Activated naive CD4-positive, alpha-beta T cell treated with anti-CD3 and anti-CD28 coated beads, Interleukin-2, amount 50 U/mL, for 16 hours (primary cell): ENCODE measurements at regions not wholly inside any gene's neighbourhood (a gene's known extent, or its start where the extent isn't known, plus 50 kb on each side); places are given as distances from the start of the nearest gene placed in this dataset.

Experiments
- DNase-seq: peaks from one replicate; pipeline ENCODE4 v3.0.0-alpha.2; 2020

DNA sequence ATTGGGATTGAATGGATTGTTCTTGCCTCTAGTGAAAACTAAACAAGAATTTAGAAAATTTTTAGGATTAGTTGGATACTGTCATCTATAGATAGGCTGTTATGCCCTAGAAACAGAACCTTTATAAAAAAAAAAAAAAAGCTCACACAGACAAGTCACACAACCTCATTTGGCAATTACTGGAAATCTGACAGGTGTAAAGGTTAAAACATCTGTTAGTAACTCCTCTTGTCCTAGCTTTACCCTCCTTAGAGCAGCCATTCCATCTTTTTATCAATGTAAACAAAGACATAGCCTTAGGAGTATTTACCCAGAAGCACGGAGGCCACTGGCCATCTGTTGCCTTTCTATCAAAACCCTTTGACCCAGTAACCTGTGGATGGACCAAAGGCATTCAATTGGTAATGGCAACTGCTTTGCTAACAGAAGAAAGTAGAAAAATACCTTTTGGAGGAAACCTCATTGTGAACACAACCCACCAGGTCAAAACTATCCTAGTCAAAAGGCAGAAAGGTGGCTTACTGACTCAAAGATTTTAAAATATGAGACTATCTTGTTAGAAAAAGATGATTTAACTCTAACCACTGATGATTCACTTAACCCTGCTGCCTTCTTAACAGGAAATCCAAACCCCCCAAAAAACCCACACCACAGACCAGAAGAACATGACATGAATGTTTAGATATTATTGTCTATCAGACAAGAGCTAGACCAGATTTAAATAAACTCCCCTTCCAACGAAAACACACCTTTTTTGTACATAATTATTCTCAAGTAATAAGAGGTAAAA lies 357.2 kb upstream of the HSFY2 start:
- no peak for DNase-seq

DNA sequence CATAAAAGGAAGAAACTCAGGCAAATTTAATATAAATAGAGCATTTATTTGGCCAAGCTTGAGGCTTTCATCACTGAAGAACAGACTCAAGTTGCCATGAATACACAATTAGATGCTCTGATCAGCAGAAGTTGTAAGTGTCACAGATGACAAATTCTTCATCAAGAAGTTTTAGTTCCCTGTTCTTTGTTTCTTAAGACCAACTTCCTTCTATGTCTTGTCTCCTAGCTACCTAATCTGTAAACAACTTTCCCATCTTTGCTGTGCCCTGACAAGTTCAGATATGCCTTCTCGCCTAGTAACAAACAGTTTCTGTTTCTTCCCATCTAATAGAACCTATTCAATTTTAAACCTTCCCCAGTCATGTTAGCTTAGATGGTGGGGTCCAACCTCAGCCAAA lies 353.4 kb upstream of the HSFY2 start:
- no peak for DNase-seq

DNA sequence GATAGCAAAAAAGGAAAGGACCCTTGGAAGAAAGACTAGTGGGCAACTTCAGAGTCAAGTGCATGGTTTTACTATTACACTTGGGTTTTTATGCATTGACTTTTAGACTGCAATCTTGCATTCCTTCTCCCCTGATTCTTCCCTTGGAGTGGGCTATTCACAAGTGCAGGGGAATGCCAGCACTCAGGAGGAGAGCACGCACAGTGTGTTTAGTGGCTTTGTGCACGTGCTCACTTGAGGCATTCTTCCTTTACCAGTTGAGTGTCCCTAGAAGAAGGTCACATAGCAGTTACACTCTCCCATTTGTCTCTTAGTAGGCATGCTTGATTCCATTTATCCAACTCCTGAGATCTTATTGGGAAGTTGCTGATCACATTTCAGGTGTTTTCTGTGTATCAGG lies 351.1 kb upstream of the HSFY2 start:
- no peak for DNase-seq

DNA sequence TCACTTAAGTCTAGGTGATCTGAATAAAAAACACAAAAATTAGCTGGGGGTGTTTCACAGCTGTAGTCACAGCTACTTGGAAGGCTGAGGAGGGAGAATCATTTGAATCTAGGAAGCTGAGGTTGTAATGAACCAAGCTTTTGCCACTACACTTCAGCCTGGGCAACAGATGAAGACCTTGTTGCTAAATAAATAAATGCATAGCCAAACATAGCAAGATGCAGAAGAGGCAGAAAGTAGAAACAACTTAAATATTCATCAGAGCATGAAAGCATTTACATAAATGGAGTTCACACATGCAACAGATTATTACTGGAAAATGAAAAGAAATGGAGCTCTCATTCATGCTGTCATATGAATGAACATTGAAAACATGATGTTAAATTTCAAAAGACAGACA lies 348.9 kb upstream of the HSFY2 start:
- DNase-seq: no peak

DNA sequence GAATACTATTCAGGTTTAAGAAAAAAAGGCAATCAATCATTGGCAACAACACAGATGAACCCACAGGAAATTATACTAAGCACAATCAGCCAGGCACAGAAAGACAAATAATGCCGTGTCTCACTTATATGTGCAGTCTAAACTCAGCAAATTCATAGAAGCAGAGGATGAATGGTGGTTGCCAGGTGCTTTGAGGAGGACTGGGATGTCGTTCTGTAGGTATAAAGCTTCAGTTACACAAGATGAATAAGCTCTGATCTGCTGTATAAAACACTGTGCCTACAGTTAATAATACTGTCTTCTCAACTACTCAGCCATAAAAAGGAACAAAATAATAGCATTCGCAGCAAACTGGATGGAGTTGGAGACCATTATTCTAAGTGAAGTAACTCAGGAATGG lies 324.8 kb upstream of the HSFY2 start:
- no peak for DNase-seq

DNA sequence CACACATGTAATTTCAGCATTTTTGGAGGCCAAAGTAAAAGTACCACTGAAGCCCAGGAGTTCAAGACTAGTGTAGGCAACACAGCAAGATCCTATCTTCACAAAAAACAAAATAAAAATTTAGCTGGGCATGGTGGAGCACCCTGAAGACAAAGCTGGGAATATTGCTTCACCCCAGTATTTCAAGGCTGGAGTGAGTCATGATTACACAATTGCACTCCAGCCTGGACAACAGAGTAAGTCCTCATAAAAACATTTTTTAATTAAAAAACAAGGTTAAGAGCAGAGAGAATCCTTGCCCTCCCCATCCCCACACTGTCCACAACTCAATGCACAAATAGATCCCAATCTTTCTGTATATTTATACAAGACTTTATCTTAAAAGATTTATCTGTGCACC lies 321.9 kb upstream of the HSFY2 start:
- DNase-seq: no peak

DNA sequence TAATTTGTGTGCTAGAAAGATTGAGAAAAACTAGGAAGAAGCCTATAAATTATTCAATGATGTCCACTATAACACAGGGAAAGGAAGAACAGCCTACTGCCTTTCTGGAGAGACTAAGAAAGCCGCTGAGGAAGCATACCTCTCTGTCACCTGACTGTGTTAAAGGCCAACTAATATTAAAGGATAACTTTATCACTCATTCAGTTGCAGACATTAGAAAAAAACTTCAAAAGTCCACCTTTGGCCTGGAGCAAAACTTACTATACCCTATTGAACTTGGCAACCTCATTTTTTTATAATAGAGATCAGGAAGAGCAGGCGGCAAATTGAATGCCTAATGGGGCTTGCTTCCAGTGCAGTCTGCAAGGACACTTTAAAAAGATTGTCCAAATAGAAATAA lies 309.5 kb upstream of the HSFY2 start:
- DNase-seq: no peak

DNA sequence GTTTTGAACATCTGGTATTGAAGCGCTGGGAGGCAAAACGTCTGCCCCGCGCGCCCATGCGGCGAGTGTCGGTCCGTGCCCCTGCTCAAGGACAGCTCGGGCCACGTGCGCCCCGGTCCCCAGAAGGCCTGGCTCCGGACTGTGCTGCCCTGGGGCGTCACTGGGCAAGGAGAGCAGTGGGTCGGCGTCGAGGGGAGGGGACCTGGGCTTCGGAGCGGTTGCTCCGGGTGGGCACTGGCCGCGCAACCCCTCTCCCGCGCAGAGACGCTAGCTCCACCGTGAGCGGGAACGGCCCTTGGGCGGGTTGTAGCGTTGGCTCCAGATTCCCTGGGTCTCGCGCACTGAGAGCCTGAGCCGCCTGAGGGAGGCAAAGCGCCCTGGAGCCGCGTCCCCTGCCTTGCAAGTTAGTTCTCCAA lies 304.2 kb upstream of the HSFY2 start:
- peak; percentile 23 for DNase-seq

DNA sequence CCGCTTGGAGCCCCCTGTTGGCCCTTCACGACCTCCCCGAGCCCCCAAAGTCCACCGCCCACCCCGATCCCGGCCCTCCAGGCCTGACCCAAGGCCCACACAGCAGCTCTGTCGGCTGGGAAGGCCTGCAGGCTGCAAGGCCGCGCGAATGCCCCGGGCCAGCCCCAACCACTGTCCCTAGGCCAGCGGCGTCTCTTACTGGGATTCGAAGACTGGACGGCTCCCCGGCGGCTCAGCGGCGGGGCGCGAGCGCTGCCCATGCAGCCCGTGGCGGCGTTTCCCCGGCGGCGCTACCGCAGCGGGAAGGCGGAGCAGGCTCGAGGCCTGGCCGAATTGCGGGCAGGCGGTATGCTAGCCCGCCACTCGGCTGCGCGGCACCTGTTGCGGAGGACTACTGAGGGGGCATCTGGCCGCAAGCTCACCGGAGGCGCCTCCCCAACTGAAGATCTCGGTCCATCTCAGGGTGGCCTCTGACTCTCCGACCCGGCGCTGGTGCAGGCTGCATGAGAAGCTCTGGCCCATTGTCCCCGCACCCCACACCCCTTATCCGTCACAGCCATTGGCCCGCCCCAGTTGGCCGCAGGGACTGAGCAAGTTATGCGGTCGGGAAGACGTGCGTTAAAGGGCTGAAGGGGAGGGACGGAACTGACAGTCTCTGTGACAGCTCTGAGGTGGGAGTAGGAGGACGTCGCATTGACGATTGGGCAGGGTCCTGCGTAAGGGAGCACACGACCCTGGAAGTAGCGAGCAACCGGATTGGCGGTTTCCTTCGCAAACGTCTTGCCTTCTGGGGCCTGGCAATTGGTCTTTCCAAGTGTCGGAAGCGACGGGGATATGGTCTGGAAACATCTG lies 303.5 kb upstream of the HSFY2 start:
- DNase-seq: peak; percentile 47

DNA sequence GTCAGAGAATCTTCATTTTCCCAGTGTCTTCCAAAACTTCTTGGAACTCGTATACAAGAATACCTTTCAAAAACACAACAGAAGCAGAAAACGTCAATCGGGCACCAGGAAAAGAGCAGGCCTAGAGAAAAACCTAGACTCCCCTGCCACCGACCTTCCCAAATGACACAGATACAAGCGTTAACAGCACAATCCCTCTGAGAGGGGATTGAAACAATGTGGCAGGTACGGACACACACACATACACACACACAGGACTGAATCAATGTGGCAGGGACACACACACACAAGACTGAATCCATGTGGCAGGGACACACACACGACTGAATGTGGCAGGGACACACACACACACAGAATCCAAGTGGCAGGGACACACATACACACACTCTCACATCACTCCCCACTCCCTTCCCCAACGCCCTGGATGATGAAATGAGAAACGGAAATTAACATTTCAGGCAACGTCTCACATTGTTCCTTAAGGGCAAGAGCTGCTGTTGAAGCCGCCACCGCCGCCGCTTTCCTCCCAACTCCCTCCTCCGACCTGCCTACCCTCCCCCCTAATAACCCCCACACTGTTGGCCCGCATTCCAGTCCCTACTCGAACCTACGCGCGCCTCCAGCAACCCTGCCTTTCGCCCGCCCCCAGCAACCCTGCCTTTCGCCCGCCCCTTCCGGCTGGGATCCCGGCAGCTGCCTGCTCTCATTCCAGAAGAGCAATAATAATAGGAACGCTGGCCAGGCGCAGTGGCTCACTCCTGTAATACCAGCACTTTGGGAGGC lies 302.1 kb upstream of the HSFY2 start:
- peak; percentile 52 for DNase-seq

DNA sequence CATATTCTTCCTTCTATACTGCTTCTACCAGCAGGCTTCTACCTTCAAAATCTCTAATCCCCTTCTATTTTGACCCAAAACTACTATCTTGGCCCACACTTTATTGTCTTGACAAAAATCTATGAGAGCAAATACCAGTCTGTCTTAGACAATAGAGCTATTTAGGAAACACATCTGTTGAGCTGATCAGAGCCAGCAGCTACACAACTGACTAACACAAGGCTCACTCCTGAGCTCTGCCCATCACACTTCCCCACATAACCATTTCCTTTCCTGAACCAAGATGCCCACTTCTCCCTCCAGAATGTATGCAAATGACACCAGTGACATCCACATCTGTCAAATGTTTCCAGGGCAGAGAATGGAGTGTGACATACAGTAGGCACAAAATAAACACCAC lies 293.9 kb upstream of the HSFY2 start:
- DNase-seq: no peak

DNA sequence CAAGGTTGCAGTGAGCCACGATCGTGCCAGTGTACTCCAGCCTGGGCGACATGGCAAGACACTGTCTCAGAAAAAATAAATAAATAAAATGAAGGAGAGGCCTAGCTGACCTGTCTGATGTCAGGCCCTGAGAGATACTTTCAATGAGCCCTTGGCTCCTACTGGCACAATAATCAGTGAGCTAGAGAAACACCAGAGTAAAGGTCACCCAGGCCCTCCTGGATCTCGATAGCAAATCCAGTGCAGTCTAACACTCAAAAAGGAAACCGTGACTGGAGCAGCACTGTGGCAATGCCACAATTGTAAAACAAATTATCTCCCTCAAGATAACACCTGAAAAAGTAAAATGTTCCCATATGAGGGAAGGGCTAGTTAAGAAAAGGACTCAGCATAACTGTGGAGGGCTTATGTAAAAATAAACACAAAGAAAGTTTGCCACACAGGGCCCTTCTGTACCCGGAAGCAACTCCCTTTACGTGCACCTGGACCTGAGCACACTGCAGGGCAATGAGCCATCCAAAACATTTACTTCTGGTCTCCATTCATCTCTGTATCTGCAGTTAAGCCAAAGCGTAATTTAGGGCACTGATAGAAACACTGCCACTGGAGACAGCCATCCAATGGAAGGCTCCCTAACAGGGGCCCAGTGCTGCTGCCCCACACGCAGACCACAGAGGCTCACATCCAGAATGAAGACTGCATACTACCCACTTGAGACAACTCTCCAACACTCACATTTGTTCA lies 293.1 kb upstream of the HSFY2 start:
- DNase-seq: no peak

DNA sequence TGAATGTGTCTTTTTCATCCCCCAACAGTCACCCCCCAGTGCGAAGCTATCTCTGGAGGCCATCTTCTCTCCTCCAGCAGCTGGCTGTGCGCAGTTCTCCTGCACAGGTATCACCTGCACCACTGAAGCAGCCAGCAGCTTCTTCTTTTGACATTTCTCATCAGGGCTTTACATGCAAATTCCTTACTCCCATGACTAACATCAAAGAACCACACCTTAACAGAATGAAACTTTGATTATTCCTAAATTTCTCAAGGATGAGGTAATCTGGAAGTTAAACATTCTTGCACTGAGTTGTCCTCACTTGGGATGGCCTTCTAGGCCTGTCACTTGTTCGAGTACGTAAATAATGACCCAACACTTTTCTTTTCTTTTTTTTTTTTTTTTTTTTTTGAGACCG lies 291.6 kb upstream of the HSFY2 start:
- no peak for DNase-seq

DNA sequence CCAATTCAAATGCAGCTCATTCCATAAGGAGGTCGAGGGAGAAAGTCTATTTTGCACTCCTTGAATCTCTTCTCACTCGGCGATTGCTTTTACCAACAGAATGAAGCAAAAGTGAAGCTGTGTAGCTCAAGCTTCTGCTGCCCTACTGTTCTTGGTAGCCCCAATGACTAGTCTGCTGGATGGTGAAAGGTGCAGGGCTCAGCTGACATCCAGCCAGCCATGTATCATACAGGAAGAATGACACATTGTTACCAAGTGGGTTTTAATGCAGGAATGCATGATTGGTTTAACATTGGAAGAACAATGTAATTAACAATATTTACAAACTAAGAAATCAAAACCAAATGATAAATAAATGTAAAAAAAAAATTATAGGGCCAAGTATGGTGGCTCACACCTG lies 286.2 kb upstream of the HSFY2 start:
- no peak for DNase-seq

DNA sequence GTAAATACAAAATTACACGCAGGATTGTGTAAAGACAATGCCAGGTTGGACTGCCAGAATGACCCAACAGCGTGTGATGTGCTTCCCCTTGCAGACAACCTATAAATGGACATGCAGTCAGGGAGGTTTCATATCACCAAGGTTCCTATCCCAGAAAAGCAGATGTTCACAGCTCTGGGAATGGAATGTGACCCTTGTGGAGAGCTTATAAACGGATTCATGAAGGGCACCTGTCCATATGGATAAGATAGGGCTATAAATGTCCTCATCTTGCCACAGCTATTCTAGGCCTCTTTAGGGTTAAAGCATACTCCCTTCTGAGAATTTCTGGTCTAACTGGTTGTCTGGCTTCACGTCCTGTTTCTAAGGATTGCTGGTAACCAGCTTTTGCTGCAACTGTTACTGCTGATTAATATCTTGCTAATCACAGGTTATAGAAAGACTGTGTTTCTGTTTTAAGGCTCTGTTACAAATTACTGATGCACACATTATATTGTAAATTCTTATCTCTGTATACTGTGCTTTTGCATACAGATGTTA lies 285.4 kb upstream of the HSFY2 start:
- no peak for DNase-seq

DNA sequence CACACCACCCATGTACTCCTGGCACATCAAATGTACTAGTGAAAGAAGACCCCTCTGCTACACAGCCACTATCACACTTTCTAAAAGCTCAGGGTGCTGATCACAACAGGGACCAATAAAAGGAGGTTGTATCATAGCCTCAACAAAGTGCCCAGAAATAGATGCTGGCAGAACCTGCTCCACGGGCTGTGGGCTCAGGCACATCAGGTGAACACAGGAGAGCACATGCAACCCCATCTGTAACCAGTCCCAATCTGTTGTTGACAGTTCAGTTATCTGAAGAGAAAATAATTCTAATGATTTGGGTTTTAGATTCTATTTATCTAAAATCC lies 282.6 kb upstream of the HSFY2 start:
- DNase-seq: no peak

DNA sequence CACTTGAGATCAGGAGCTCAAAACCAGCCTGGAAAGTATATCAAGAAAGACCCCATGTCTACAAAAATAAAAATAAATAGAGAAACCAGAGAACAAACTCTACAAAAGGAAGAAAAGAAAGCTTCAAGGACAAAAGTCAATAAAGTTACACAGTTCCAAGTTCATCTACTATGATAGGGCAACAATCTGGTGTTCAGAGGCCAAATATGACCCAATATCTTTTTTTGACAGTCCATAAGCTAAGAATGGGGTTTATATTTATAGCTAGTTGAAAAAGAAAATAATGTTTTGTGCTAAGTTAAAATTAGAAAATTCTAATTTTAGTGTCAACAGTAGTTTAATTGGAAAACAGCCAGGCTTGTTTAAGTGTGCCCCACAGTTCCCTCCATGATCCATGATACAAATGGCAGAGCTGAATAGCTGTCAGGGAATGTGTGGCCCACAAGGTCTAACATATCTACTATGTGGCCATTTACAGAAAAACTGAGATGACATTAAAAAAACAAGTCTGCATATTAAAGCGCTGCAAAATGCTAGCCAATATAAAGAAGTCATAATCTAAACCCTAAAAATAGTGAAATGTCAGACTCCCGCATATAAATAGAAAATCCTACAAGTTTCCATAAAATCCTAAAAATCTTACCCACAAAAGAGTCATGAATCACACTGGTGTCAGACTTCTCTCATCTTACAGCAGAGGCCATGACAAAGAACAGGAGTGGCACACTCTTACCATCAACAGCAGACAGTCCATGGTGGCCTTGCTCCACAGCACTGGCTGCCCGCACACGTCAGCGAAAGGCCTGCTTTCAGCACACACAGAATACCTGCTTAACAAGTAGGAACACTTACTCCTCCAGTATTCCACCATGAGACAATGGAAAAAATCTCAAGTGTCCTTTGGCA lies 281.9 kb upstream of the HSFY2 start:
- DNase-seq: no peak

DNA sequence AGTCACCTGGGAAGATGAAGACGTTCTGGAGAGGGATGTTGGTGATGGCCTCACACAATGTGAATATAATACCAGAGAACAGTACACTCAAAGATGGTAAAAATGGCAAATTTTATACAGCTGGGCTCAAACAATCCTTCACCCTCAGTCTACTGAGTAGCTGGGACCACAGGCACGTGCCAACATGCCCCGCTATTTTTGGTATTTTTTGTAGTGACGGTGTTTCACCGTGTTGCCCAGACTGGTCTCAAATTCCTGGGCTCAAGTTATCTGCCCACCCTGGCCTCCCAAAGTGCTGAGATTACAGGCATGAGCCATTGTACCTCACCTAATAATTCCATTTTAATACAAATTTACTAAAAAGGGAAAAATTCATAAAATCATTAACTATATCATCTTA lies 280.3 kb upstream of the HSFY2 start:
- no peak for DNase-seq

DNA sequence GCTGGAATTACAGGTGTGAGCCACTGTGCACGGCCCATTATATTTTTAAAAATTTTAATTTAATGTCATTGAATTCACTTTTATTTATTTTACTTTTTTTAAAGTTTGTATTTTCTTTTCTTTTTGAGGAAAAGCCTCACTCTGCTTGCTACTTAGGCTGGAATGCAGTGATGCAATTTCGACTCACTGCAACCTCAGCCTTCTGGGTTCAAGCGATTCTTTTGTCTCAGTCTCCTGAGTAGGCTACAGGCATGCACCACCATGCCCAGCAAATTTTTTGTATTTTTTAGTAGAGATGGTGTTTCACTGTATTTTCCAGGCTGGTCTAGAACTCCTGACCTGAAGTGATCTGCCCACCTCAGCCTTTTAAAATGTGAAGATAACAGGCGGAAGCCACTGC lies 277.5 kb upstream of the HSFY2 start:
- DNase-seq: no peak

DNA sequence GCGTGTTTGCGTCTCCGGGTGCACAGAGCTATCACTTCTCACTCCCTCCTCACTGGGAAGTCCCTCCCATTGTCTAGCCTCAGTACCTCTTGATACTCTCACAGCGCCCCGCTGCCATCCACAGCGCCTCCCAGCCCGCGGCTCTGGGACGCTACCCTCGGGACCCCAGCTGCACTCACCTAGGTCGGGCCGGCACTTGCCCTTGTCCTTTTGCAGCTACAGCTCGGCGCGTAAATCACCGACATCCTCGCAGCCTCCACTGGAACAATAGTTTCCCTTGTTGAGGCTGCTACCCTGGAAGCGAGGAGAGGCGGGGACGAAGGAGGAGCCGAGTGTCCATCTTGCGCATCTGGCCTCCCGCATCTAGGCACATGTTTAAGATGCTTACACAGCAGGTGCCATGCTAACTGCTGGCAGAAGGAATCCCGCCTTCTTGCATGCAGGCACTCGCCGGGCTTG lies 269.5 kb upstream of the HSFY2 start:
- no peak for DNase-seq

DNA sequence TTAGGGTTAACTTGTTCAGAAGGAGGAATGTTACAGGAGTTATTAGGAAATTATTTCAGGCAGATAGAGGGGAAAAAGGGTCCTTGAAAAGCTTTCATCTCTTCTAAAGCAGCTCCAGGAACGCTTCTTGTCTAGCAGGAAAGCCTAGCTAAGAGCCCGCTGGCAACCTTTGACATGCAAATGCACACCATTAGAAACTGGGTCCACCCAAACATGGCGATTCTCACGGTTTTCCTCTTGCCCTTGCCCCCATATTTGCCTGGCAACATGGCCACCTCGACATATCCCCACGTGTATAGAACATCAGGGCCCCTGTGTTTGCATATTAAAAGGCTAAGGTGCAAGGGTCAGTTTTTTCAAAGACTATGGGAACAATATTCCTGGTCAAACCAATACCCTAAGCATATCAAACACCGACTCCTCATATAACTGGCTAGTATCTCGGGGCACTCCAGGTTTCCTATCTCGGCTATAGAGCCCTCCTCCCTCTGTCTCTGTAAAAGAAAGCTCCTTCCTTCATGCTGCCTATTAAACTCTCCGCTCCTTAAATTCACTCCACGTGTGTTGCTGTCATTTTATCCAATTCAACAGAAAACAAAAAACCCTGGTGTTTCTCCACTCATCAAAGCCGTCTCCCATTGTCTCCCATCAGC lies 268.9 kb upstream of the HSFY2 start:
- no peak for DNase-seq
